GM13977 (cell line): ENCODE measurements at regions not wholly inside any gene's neighbourhood (a gene's known extent, or its start where the extent isn't known, plus 50 kb on each side); places are given as distances from the start of the nearest gene placed in this dataset.

Experiments
- DNase-seq: peaks from one replicate; pipeline ENCODE4 v3.0.0; 2012; ENCODE audit warnings: low spot score
- in situ Hi-C: fragments of 300-500 bp; cut with MboI; formaldehyde crosslinking; loops from one replicate; pipeline ENCODE4 v1.12.0; 2022; ENCODE audit warnings: low sequenced_read_pairs, low pct_unique_long_range_greater_than_20kb, mixed read lengths, inconsistent platforms; ENCODE audit not compliant: unreplicated experiment
- TF ChIP-seq, protein P1 (sequence below): IDR thresholded peaks from 2 replicates; pipeline ENCODE4 v1.5.1; 2012; ENCODE audit warnings: mild to moderate bottlenecking, control low read depth; ENCODE audit not compliant: insufficient read depth; ENCODE audit errors: extremely low read depth, missing control alignments

DNA sequence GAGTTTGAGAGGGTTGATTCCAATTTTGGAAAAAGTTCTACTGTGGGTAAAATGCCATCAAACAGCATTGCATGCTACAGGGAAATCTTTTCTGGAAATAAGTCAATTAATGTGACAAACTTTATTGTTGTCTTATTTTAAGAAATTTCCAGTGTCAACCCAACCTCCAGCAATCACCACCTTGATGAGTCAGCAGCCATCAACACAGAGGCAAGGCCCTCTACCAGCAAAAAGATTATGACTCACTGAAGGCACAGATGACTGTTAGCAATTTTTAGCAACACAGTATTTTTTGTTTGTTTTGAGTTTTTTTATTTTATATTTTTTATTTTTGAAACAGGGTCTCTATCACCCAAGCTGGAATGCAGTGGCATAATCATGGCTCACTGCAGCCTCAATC lies 165.4 kb upstream of the C1QTNF7 start:
- DNase-seq, result no peak
- in situ Hi-C loops, result no loop called here

DNA sequence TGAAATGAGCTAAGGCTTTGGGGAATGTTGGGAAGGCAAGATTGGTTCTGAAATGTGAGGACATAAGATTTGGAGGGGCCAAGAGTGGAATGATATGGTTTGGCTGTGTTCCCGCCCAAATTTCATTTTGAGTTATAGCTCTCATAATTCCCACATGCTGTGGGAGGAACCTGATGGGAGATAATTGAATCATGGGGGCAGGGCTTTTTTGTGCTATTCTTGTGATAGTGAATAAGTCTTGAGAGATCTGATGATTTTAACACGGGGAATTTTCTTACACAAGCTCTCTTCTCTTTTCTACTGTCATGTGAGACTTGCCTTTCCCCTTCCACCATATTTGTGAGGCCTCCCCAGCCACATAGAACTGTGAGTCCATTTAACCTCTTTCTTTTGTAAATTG lies 157.6 kb upstream of the C1QTNF7 start:
- DNase-seq, result no peak
- TF ChIP-seq, protein P1, sequence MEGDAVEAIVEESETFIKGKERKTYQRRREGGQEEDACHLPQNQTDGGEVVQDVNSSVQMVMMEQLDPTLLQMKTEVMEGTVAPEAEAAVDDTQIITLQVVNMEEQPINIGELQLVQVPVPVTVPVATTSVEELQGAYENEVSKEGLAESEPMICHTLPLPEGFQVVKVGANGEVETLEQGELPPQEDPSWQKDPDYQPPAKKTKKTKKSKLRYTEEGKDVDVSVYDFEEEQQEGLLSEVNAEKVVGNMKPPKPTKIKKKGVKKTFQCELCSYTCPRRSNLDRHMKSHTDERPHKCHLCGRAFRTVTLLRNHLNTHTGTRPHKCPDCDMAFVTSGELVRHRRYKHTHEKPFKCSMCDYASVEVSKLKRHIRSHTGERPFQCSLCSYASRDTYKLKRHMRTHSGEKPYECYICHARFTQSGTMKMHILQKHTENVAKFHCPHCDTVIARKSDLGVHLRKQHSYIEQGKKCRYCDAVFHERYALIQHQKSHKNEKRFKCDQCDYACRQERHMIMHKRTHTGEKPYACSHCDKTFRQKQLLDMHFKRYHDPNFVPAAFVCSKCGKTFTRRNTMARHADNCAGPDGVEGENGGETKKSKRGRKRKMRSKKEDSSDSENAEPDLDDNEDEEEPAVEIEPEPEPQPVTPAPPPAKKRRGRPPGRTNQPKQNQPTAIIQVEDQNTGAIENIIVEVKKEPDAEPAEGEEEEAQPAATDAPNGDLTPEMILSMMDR, result no peak
- in situ Hi-C loops, result no loop called here

More for the DNA sequence above, 165.4 kb upstream of the C1QTNF7 start:
- TF ChIP-seq, protein P1, result no peak

DNA sequence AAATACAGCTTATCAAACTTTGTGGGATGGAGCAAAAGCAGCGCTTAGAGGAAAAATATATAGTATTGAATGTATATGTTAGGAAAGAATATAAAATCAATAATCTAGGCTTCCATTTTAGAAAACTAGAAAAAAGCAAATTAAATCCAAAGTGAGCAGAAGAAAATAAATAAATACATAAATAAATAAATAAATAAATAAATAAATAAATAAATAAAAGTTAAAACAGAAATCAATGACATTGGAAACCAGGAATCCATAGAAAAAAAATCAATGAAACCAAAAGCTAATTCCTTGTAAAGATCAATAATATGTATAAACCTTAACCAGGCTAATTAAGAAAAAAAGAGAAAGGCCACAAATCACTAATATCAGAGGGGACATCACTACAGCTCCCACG lies 141.8 kb upstream of the C1QTNF7 start:
- DNase-seq, result no peak
- TF ChIP-seq, protein P1, result no peak
- in situ Hi-C loops, result no loop called here

DNA sequence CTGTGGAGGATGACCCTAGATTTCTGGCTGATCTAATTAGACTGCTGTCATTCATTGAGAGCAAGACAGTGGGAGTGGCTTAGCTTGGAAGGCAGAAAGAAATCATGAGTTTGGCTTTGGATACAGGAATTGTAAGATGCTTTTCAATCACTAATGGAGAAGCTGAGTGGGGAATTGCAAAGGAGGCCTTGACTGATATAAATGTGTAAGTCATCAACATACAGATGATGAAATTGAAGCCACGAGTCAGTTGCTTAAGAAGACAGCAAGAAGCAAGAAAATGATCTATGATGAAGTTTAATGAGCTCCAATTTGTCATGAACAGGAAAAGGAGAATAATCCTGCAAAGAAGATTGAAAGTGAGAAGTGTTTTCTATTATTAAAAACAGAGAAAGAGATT lies 136.7 kb upstream of the C1QTNF7 start:
- in situ Hi-C loops, result no loop called here
- TF ChIP-seq, protein P1, result no peak
- no peak for DNase-seq

DNA sequence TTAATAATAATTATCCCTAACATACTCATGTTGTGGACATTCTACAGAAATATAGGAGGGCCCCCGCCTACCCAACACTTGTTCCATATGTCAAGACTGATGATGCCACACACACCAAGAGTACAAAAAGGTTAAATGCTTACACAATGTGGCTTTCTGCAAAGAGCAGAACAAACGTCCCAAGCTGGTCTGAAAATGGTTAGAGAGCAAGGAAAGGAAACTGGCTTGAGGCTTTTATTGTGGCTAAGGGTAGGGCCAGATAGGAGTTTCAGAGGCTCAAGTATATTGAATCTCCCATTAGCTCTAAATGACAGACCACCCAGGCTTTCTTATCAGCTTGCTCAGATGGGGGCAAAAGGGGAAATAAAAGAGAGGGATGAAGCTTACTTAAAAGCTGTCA lies 134.1 kb upstream of the C1QTNF7 start:
- in situ Hi-C loops, result no loop called here
- TF ChIP-seq, protein P1, result no peak
- DNase-seq, result no peak

DNA sequence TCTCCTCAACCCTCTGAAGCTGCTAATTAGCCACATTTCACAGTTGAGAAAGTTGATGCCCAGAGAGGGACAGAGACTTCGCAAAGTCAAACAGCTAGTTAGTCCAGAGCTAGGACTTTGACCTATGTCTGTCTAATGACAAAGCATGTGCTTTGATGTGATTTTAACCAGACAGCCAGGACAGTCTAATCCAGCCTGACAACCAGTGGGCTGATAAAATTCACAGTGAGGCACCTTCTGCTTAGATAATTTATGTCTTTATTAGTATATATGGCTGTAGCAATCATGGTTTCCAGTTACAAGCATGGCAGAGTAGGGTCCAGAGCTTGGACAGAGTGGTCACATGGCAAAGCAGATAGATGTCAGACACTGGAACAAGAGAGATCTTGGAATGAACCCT lies 133.6 kb upstream of the C1QTNF7 start:
- in situ Hi-C loops, result no loop called here
- no peak for DNase-seq
- TF ChIP-seq, protein P1, result no peak

DNA sequence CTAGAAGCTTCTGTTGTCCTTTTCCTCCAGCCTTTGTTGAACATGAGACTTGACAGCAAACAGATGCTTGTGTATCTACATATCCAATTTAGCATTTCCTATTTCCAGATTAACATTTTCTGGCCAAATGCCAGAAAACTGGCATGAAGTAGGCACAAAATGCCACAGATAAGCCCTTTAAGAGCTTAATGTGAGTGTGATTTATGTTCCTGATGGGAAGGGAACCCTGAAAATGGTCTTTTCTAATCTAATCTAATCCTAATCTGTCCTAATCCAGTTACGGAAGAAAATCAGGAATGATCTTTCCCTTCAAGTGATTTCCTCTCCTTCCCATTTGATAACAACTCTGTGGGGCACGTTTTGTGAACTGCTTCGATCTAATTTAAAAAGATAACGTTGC lies 133.0 kb upstream of the C1QTNF7 start:
- DNase-seq, result no peak
- in situ Hi-C loops, result no loop called here
- TF ChIP-seq, protein P1, result no peak
